Activated CD8-positive, alpha-beta memory T cell treated with anti-CD3 and anti-CD28 coated beads, Interleukin-2, amount 50 U/mL, for 4 hours (primary cell): ENCODE measurements at regions not wholly inside any gene's neighbourhood (a gene's known extent, or its start where the extent isn't known, plus 50 kb on each side); places are given as distances from the start of the nearest gene placed in this dataset.
"Not testable (repeated sequence)": the region's sequence is repeated elsewhere in the genome, so short reads cannot be mapped to it uniquely, and the experiment has no call there.

Source experiments
- DNase-seq: peaks from one replicate; pipeline ENCODE4 v3.0.0-alpha.2; 2020

DNA sequence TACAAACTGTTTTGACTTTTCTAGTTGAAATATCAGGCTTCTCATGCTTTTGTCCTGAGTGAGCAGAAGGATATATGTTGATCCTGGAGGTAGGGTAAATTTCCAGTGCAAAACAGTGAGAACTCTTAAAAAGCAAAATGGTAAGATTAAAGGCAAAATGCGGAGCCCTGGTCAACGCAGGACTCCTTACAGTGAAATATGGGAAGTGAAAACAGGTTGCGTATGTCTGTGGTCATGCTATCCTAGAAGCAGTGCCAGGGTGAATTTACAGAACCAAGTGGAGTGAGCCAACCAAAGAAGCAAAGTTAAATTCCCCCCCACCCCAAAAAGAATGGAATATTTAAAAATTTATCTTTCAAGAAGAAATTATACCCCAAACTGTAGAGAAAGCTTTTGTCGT, 256.4 kb downstream of the NR2F2 start:
- no peak for DNase-seq

DNA sequence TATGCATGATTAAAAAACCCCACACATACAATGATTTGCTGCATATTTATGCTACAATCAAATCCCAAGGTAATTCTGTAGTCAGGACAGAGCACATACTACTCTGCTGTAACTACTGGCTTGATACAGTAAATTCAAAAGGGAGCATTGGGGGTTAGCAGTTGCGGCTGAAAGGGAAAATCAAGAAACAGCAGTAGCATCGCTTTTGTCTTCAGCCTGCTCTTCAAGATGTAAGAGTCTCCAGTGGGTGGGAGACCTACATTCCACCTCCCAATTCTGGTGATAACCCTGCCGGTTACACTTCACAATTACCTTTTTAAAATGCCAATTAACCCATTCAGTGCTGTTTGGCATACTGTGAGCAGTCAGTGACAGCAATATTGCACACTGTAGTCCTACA, 259.4 kb downstream of the NR2F2 start:
- DNase-seq: no peak

DNA sequence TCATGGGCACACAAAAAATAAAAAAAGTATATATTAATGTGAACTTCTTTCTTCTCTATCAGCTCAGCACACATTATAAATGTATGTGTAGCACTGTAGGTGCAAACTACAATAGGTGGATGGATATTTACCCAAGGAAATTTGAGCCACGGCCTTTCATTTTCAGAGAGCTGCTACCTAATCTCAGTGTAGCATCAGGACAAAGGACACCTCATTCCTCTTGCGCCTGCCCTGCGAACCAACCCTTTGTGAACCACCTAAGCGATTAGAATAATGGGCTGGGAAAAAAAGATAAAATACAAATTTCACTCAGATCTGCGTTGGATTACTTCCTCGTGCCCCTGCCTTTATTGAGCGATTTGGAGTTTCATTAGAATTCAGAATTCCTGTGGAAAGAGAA, 263.2 kb downstream of the NR2F2 start:
- DNase-seq: no peak

DNA sequence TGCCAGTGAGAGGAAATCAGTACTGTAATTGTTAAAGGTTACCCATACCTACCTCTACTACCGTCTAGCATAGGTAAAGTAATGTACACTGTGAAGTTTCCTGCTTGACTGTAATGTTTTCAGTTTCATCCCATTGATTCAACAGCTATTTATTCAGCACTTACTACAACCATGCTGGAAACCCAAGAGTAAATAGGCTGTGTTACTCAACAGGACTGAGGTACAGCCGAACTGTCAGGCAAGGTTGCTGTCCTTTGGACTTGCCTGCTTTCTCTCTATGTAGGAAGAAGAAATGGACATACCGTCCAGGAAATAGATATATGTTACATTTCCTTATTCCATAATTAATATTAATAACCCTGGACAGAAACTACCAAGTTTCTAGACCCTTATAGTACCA, 265.5 kb downstream of the NR2F2 start:
- DNase-seq: no peak

DNA sequence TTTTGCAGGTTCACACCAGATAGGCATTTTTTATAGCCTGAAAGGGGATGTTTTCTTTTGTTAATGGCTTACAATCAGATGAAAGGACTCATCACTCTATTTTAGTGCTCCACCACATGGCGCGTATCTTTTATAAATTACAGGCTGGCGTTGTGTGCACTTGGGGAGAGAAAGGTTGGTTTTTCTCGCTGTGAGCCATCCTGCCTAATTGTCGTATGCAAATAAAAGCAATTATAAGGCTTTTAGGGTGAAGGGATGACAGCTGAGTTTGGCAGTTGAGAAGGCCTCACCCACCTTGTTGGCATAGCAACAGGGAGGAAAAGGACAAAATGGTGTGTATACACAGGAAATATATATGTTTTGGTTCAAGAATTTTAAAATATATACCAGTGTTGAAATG, 268.0 kb downstream of the NR2F2 start:
- DNase-seq: no peak

DNA sequence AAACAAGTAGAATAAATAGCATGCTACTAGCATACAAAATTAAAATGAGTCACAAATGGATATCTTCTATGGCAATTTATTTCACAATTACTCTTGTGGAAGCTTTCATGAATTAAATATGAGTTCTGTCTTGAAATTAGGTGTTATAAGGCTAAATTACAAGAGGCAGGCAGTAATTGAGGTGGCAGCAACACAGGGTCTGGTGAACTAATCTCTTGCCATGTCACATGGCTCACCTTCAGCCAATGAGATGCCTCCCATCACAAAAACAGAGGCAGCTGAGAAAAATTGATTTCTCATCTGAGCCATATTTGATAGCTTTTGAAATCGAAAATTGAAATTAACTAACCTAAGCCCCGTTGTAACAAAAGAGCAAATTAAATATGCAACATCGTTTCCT, 268.8 kb downstream of the NR2F2 start:
- DNase-seq: no peak

DNA sequence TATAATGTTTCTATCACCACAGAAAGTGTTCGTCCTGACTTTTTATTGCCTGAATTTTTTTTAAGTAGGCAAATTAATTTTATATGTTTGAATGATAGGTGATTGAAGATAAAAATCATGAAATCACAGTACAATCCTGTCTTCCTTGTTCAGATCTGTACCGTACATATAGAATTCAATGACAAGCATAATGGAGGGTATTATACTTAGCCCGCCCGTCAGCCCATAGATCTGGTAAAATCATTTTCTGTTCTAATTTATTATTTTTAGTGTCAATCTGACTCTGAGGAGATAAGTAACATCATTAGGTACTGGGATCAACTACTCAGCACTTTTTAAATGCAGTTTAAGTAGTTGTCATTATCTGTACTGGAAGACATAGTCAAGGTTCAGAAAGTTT, 269.9 kb downstream of the NR2F2 start:
- no peak for DNase-seq

DNA sequence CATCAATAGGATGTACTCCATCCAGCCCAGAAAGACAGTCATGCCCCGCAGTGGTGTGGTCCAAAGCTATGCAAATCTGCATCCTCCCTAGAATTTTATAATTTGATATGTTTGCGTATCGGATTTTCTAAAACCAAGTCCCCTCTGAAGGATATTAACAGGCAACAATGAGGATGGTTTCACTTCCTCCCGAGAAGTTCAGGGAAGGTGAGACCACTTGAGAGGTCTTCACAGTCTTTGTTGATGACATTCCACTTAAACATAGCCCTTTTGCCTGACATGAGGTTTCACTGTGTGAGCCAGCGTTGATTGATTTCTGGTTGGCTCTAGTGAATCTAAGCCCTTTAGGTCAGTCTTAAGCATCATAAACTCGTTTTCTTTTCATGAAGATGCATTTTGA, 276.1 kb downstream of the NR2F2 start:
- no peak for DNase-seq

DNA sequence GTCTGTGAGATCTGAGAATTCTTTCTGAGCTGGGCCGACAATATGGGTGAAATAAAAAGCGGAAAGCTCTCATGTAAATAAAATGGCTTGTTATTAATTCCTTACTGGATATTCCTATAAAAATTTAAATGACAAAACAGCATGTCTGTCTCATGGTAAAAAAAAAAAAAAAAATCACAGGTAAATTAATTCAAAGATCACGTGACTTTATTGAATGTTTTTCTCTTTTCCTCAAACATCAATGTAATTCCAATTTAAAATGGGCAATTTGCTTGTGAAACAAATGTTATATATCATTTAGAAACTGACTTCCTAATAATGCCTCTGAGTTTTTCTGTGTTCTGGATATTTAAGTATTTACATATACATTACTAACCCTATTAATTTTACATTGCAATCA, 280.3 kb downstream of the NR2F2 start:
- DNase-seq: no peak

DNA sequence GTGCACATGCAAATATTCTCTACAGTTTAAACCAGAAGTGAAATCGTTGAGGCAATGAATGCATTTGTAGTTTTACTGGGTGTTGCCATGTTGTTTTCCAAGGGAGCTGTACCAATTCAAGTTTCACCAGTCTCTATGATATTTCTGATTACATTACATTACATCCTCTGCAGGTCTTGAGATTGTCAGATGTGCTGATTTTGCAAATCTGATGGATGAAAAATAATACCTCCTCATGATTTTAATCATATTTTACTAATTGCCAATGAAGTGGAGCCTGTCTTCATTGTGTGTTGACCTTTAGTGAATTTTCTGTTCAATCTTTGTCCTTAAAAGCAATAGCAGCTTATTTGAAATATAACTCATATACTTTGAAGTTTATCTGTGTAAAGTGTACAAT, 282.4 kb downstream of the NR2F2 start:
- DNase-seq: no peak

DNA sequence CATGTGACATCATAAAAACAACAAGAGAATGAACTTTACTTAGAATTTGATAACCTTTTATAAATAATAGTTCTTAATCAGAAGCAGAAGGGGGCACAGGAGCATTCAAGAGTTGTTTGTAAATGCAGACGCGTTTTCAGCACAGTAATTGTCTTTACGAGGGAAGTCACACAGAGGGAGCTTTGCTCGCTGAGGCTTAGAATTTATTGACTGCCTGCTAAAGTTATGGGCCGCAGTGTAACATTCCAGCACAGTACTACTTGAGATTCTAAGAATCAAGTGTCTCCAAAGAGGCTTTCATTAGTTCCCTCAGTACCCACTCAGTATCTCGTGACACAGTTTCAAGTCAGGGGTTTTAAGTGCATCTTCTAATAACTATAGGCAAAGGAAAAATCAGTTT, 288.7 kb downstream of the NR2F2 start:
- no peak for DNase-seq

DNA sequence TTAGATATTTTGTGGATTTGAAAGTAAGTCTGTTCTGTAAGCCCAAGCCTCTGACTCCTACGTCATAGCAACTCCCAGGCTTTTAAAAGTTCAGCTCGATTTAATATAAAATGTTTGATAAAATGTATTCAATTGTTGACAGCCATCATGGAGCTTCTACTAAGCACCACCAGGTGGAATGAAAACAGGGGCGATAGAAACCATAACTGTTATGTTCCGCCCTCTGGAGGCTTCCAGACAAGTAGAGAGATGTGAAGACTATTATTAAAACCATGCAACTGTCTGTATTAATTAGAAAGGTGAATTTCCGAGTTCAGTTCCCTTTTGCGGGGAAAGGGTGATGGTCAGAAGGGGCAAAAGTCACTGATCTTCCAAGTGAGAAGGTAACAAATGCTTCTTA, 292.2 kb downstream of the NR2F2 start:
- DNase-seq: no peak

DNA sequence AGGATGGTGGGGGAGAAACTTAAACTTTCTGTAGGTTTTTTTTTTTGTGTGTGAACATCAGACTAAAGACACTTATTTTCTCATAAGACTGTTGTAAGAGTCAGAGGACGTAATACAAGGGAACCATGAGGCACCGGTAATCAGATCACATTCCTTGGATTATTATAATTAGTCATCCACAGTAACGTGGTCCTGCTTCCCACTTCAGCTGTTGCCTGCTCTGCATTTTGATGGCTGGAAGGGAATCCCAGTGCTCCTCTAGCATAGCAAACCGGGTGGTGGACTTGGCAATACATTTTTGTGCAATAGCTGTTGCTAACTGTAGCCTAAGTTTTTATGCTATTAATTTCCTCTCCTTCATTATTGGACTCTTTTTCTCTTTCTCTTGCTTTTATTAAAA, 294.8 kb downstream of the NR2F2 start:
- no peak for DNase-seq

DNA sequence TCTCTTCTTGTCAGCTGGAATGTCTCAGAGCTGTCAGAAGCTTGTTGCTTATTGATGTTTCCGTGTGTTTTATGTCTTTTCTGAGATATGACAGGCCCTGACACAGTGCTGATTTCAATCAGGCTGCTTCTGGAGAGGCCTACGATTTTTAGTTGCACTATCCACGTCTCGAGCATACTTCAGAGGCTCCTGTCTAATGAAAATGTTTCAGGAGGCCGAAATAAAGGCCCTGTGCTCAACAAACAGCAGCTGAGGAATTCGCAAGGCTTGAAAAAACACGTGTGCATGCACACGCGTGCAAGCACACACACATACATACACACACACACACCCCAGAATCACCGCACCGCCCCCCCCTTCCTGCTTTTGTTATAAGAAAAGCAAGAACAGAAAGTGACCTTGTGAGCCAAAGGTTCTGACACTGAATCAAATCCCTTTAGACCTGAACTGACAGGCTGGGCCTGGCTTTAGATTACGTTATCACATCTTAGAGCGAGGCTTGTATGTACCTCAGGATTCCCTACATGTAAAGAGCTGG, 296.6 kb downstream of the NR2F2 start:
- DNase-seq: no peak

DNA sequence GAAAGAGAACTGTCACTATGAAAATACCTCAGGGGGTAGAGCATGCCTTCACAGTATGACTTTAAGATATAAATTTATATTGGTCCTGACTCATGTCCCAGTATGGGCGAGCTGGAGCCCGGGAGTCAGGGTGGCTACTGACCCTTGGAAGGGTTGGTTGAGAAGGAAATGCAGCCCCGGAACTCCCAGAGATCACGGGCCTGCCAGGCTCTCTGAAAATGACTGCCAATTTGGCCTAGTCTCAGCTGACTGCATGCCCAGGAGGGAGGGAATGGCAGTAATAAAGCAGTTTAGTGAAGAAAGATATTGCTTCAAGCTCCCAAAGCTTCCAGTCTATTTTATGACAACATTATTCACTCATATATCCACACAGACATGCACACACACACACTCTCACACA, 299.0 kb downstream of the NR2F2 start:
- no peak for DNase-seq

DNA sequence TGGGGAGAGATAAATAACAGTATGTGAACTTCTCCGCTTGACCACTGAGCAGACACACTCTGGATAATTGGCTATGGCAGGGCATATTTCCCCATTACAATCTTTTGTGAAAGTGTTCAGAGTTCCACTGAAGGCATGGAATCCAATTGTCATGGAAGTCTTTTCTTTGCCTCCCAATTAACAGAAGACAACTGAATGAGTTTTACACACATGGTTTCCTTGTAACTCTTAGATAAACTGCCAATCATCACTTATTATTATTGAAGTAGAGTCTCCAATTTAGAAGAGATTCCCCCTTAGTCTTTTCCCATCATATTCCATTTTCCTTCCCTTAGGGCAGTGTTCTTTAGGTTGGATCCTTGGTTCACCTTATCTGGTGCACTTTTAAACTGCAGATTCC, 308.3 kb downstream of the NR2F2 start:
- no peak for DNase-seq

DNA sequence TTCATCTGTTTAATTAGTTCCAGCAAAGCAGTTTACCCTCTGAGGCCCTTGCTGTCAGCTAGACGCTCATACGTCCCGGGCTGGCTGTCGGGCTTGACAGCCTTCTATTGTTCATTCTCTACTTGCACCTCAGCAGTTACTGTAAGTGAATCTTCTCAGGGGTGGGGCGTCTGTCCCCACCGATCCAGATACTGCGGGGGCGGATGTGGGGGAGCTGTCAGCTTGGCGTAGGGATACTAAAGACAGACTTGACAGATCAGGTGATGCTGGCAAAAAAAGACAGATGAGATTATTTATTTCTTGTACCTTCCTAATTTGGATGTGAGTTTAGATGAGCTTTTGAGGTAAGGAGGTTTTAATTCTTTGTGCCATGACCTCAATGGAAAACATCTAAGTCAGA, 315.3 kb downstream of the NR2F2 start:
- DNase-seq: no peak

DNA sequence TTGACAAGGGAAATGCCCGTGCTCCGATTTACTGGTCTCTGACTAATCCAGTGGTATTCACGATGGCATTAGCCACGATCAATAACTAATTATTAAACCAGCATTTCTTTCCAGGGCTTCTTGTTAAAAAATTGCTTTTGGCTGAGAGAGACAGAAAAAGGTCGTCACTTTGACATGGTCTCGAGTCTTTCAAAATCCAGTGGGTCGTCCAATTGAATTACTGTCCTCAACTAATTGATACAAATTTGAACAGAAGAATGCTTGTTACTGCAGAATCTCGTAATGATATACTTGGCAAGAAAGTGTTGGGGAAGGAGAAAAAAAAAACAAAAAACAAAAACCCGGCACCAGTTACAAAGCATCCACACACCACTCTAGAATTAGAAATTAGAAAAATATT, 318.4 kb downstream of the NR2F2 start:
- no peak for DNase-seq

DNA sequence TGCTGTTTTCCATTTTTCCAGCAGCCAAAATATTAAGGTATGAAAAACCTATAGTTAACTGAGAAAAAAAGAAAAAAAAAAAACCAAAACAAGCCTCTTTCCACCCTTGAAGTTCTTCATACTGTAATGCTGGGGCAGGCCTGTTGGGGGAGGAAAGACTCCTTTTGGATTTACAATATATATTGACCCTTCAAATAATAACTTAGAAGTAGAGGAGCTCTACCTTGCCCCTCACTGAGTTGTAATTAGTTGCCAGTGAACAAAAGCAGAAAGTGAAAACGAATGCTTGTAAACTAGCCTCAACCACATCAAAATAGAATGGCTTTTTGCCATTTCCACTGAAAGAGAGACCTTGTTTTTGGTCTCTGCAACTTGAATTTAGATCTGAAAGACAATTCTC, 326.6 kb downstream of the NR2F2 start:
- DNase-seq: no peak

DNA sequence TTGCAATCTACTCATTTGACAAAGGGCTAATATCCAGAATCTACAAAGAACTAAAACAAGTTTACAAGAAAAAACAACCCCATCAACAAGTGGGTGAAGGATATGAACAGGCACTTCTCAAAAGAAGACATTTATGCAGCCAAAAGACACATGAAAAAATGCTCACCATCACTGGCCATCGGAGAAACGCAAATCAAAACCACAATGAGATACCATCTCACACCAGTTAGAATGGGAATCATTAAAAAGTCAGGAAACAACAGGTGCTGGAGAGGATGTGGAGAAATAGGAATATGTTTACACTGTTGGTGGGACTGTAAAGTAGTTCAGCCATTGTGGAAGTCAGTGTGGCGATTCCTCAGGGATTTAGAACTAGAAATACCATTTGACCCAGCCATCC, 336.5 kb downstream of the NR2F2 start:
- DNase-seq: not testable (repeated sequence)

DNA sequence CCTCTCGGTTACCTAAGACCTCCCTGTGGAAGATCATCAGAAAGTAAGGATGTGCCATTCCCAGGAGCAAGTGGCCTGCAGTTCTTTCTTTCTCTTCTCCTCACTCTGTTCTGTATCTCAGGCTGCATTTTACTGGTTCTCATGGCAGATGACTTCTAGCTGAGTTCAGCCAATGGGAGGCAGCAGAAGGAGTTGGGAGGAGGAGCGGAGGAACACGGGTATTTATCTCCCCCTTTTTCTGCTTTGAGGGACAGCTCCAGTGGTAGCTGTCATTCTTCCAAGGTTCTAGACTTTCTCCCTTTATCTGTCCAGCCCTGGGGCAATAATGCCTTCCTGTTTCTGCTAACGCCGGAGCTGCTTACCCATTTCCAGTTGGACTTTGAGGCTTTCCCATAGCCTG, 339.9 kb downstream of the NR2F2 start:
- DNase-seq: no peak

DNA sequence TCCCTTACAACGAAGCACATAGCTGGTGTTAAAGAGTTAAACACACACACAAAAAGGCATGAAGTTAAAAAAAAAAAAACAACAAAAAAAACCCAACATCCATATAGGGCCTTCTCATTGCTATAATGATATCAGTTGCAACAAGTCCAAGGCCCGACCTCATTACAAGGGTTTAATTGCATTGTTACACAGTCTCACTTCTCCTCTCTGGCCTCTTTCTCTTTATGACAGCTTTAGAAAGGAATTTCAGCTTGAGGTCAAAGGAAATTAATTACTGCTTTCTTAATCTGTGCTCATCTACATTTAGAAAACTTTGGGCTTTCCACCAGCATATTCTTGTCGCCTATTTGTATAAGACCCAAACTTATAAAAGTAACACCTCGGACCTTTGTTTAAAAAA, 342.1 kb downstream of the NR2F2 start:
- DNase-seq: no peak

DNA sequence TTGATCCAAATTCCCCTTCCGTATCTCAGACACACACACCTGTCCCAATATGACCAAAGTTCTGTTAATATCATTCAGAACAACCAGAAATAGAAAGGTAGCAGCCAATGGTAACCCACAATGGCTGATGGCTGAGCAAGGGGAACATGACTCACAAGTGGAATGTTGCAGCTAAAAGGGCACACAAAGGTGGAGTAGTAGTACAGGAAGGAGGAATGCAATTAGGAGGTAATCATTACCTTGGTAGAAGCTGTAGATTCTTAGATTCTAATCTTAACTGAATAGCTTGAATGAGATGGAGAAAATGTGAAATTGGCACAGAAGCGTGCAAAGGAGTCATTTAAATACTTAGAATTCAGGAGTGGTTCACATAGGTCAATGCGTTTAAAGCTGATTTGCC, 347.9 kb downstream of the NR2F2 start:
- DNase-seq: no peak

DNA sequence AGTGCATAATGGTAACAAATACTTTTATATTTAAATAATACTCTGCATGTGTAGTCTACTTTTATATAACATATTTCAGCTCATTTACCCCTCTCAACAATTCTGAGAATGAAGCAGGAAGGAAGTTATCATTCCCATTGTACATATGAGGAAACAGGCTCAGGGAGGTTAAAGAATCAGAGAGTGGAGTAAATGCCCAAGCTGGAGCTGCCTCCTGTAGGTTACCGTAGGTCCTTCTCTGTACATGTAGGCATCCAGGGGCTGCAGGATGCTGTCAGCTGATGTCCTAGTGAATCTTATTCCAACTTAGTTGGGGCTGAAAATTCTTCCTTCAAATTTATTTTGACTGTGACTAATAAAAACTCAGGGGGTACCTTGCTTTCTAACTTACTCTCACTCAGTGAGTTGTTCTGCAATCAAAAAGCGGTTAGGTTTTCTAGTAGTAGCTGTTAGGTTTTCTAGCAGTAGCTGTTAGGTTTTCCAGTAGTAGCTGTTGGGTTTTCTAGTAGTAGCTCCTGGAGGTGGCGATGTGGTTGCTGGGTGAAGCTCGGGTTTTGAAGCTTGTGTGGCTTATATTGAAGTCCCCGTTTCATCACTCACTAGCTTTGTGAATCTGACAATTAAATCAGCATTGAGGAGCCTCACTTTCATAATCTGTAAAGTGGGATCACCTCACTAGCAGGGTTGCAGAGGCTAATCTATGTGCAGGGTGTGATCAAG, 357.0 kb downstream of the NR2F2 start:
- no peak for DNase-seq

DNA sequence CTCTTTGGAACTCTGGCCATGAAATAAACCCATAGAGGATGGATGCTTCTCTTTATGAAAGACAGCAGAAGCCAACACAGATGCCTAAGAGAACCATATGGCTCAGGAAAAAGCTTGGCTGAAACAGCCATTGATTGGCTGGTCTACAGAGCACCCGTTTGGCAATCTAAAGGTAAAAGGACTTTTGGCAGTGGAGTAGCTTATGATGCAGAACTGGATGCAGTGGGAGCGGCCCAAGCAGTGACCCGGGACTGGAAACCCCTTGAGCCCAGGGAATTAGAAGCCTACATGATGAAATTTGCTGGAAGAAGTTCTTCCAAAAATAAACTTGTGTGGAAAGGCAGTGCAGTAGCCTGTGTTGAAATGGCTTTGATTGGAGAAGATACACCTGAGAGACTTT, 360.2 kb downstream of the NR2F2 start:
- DNase-seq: no peak

DNA sequence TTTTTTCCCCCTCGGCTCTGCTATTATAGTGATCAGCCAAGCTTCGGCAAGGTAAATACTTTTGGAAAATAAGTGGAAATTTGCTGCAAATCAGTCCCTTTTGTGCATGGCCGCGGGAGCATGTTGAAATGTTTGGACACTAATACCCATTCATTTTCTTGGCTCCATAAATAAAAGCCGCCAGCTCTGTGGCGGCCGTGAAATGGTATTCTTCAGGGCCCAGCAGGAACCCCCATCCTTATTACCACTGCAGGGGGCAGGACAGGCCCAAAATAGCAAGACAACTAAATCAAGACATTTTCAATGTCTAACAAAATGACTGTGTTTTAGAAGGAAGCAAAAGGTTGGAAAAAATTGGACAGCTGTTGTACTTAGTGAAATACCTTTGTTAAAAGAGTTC, 362.3 kb downstream of the NR2F2 start:
- DNase-seq: no peak
